ENCODE measurements at regions not wholly inside any gene's neighbourhood (a gene's known extent, or its start where the extent isn't known, plus 50 kb on each side); places are given as distances from the start of the nearest gene placed in this dataset.

DNA sequence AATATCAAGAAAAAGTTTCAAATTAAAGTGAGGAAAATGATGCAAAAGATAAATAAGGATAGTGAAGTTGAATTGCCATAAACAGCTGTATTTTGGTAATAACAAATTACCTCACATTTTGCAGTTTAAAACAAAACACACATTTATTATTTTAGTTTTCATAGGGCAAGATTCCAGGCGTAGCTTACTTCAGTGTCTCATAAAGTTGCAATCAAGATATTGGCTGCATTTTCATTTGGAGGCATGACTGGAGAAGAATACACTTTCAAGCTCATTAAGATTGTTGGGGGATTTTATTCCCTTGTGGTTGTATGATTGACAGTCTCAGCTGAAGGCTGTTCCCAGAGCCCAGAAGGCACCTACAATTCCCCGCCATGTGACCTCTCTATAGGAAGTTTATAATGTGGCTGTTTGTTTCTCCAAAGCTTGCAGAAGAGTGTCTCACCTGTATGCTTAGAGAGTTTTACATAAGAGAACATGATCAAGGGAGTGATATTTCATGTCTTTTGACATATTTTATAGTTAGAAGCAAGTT lies 151.4 kb downstream of the OTOL1 start:
- TF ChIP-seq TAF1 (IDR thresholded peaks at IDR 0.05; ENCODE audit: low read depth) (no peak), EP300 (IDR thresholded peaks at IDR 0.05; ENCODE audit: borderline replicate concordance) (no peak), YY1 (IDR thresholded peaks at IDR 0.05; ENCODE audit: low read depth) (no peak), RAD21 (IDR thresholded peaks at IDR 0.05; ENCODE audit: low read depth) (no peak), EGR1 (IDR thresholded peaks at IDR 0.05) (no peak), FOXM1 (IDR thresholded peaks at IDR 0.05; ENCODE audit: borderline replicate concordance, low read depth) (no peak), TCF12 (IDR thresholded peaks at IDR 0.05; ENCODE audit: low read depth) (no peak), CEBPB (IDR thresholded peaks at IDR 0.05) (no peak)
- TF ChIP-seq, protein P1, sequence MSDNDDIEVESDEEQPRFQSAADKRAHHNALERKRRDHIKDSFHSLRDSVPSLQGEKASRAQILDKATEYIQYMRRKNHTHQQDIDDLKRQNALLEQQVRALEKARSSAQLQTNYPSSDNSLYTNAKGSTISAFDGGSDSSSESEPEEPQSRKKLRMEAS (IDR thresholded peaks at IDR 0.05): no peak
- TF ChIP-seq, protein P2, sequence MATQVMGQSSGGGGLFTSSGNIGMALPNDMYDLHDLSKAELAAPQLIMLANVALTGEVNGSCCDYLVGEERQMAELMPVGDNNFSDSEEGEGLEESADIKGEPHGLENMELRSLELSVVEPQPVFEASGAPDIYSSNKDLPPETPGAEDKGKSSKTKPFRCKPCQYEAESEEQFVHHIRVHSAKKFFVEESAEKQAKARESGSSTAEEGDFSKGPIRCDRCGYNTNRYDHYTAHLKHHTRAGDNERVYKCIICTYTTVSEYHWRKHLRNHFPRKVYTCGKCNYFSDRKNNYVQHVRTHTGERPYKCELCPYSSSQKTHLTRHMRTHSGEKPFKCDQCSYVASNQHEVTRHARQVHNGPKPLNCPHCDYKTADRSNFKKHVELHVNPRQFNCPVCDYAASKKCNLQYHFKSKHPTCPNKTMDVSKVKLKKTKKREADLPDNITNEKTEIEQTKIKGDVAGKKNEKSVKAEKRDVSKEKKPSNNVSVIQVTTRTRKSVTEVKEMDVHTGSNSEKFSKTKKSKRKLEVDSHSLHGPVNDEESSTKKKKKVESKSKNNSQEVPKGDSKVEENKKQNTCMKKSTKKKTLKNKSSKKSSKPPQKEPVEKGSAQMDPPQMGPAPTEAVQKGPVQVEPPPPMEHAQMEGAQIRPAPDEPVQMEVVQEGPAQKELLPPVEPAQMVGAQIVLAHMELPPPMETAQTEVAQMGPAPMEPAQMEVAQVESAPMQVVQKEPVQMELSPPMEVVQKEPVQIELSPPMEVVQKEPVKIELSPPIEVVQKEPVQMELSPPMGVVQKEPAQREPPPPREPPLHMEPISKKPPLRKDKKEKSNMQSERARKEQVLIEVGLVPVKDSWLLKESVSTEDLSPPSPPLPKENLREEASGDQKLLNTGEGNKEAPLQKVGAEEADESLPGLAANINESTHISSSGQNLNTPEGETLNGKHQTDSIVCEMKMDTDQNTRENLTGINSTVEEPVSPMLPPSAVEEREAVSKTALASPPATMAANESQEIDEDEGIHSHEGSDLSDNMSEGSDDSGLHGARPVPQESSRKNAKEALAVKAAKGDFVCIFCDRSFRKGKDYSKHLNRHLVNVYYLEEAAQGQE (IDR thresholded peaks at IDR 0.05; ENCODE audit: low read depth): no peak
